Trophoblast cell (in vitro differentiated cells and primary cell): ENCODE measurements at regions not wholly inside any gene's neighbourhood (a gene's known extent, or its start where the extent isn't known, plus 50 kb on each side); places are given as distances from the start of the nearest gene placed in this dataset.

Source experiments
- DNase-seq, 2 donors: peaks; one replicate each; pipeline ENCODE4 v3.0.0-alpha.2; 2016
- H2AFZ ChIP-seq: 2 replicates; pipeline ENCODE4 v1.6.1; 2013; ENCODE audit warnings: low read length, moderate library complexity, mild to moderate bottlenecking; ENCODE audit not compliant: insufficient read depth, poor library complexity
- H2AK5ac ChIP-seq: 2 replicates; pipeline ENCODE4 v1.6.1; 2013; ENCODE audit warnings: mild to moderate bottlenecking, low read length
- H2BK120ac ChIP-seq: 2 replicates; pipeline ENCODE4 v1.6.1; 2013; ENCODE audit warnings: low read length, mild to moderate bottlenecking, moderate library complexity; ENCODE audit not compliant: insufficient read depth, poor library complexity
- H2BK12ac ChIP-seq: 2 replicates; pipeline ENCODE4 v1.6.1; 2013; ENCODE audit warnings: mild to moderate bottlenecking, low read length, moderate library complexity
- H2BK5ac ChIP-seq: 2 replicates; pipeline ENCODE4 v1.6.1; 2013; ENCODE audit warnings: low read length, low read depth, moderate library complexity, mild to moderate bottlenecking; ENCODE audit not compliant: poor library complexity
- H3K14ac ChIP-seq: 2 replicates; pipeline ENCODE4 v1.6.1; 2013; ENCODE audit warnings: mild to moderate bottlenecking, low read length
- H3K18ac ChIP-seq: 2 replicates; pipeline ENCODE4 v1.6.1; 2013; ENCODE audit warnings: mild to moderate bottlenecking, low read length
- H3K23ac ChIP-seq: 2 replicates; pipeline ENCODE4 v1.6.1; 2013; ENCODE audit warnings: low read length
- H3K27ac ChIP-seq: 2 replicates; pipeline ENCODE4 v1.5.1; 2013; ENCODE audit warnings: low read depth, mild to moderate bottlenecking, inconsistent platforms, low read length, moderate library complexity
- H3K27me3 ChIP-seq: 2 replicates; pipeline ENCODE4 v1.6.1; 2013; ENCODE audit warnings: inconsistent platforms, mild to moderate bottlenecking, low read length, moderate library complexity; ENCODE audit not compliant: insufficient read depth
- H3K36me3 ChIP-seq, 2 experiments: 1 replicate in 1 of 2; 2 replicates in 1 of 2; pipeline ENCODE4 v1.6.1; 2013; ENCODE audit warnings: low read length in 2 of 2, mild to moderate bottlenecking in 2 of 2, moderate library complexity in 1 of 2; ENCODE audit not compliant: insufficient read depth in 2 of 2, control insufficient read depth in 1 of 2
- H3K4ac ChIP-seq: 2 replicates; pipeline ENCODE4 v1.6.1; 2013; ENCODE audit warnings: low read depth, mild to moderate bottlenecking, low read length, moderate library complexity
- H3K4me1 ChIP-seq, 2 experiments: 1 replicate in 1 of 2; 2 replicates in 1 of 2; pipeline ENCODE4 v1.6.1; 2013; ENCODE audit warnings: low read length in 2 of 2, mild to moderate bottlenecking in 2 of 2, moderate library complexity in 1 of 2; ENCODE audit not compliant: insufficient read depth in 2 of 2, control insufficient read depth in 1 of 2
- H3K4me2 ChIP-seq: 2 replicates; pipeline ENCODE4 v1.6.1; 2013; ENCODE audit warnings: inconsistent platforms, mild to moderate bottlenecking, low read length, moderate library complexity
- H3K4me3 ChIP-seq: 2 replicates; pipeline ENCODE4 v1.5.1; 2013; ENCODE audit warnings: mild to moderate bottlenecking, low read depth, low read length, inconsistent platforms
- H3K79me1 ChIP-seq: one replicate; pipeline ENCODE4 v1.6.1; 2013; ENCODE audit warnings: low read length
- H3K79me2 ChIP-seq: 2 replicates; pipeline ENCODE4 v1.6.1; 2013; ENCODE audit warnings: low read length, mild to moderate bottlenecking; ENCODE audit not compliant: control insufficient read depth, insufficient read depth, poor library complexity
- H3K9ac ChIP-seq: 2 replicates; pipeline ENCODE4 v1.6.1; 2013; ENCODE audit warnings: mild to moderate bottlenecking, low read length
- H3K9me3 ChIP-seq: 2 replicates; pipeline ENCODE4 v1.6.1; 2013; ENCODE audit warnings: low read depth, mild to moderate bottlenecking, control low read depth, inconsistent platforms, low read length; ENCODE audit not compliant: insufficient read depth
- H4K12ac ChIP-seq: 2 replicates; pipeline ENCODE4 v1.6.1; 2013; ENCODE audit warnings: low read depth, mild to moderate bottlenecking, low read length, moderate library complexity
- H4K8ac ChIP-seq: 2 replicates; pipeline ENCODE4 v1.6.1; 2013; ENCODE audit warnings: low read depth, mild to moderate bottlenecking, low read length, moderate library complexity
- H4K91ac ChIP-seq: one replicate; pipeline ENCODE4 v1.6.1; 2013; ENCODE audit warnings: low read depth, mild to moderate bottlenecking, low read length, moderate library complexity
- WGBS: extraction: QIAGEN DNeasy Blood & Tissue Kit; methylation state at CpG from one replicate; pipeline ENCODE4 v1.1.7; 2013; ENCODE audit warnings: missing lambda C conversion rate; ENCODE audit not compliant: insufficient read length, insufficient coverage; ENCODE audit errors: extremely low coverage; 5-methylcytosine and 5-hydroxymethylcytosine counted together

DNA sequence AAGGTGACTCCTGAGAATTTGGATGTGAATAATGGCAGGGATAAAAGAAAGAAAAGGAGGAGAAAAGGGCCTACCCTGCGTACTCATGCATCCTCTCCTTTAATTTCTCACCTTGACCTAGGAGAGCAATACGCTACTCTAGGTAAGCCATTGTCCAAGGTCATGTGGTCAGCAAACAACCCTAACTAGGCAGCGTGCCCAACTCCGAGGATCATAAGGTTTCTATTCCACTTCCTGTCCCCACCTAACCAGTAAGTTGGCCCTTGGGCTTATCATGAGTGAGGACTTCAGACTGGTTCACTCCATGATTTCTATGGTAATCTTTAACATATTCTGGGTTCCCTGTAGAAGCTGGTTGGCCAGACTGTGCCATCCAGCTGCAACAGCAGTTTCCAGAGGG lies 315.1 kb upstream of the CCL2 start:
- no CpG with 5 or more reads among the region's 4 CpGs for WGBS
- Histone ChIP-seq H3K4me2 (no peak overlapping the region), H3K4me1 (no peaks in the 10 kb centered on the region), H2AK5ac (no peak overlapping the region), H3K14ac (no peak overlapping the region), H3K18ac (no peak overlapping the region), H3K27me3 (no peaks in the 10 kb centered on the region), H2BK120ac (no peak overlapping the region), H3K4me3 (no peak overlapping the region), H4K91ac (no peak overlapping the region), H4K8ac (no peak overlapping the region), H2BK5ac (no peak overlapping the region), H3K36me3 (no peaks in the 10 kb centered on the region), H3K9me3 (no peaks in the 10 kb centered on the region), H3K23ac (no peak overlapping the region), H2AFZ (no peak overlapping the region), H3K27ac (no peak overlapping the region), H3K9ac (no peak overlapping the region), H4K12ac (no peak overlapping the region), H3K79me2 (no peaks in the 10 kb centered on the region), H3K4ac (no peak overlapping the region), H3K79me1 (no peaks in the 10 kb centered on the region), H2BK12ac (no peak overlapping the region)
- DNase-seq = no peak

DNA sequence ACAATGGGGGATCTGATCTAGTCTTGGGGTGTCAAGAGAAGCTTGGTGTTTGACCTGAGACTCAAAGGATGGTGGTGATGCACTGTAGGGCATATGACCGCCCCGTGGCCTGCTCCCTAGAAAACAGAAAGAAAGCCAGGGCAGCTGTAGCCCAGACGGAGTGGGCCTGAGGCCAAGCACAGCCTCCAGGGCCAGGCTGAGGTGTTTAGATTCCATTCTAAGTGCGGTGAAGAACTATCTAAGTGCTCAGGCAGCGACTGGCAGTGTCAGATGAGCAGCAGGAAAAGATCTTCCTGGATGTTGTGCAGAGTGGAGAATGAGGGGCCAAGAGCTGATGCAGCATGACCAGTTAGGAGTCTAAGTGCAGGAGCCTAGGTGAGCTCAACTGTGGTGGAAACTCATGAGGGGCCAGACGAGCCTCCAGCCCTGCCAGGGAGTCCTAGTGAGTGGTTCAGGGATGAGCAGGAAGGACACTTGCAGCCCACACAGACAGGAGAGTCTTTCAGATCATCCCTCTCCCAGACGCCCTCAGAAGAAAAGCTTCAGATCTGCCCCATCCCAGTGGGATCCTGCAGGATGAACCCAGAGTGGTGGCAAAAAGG lies 314.2 kb upstream of the CCL2 start:
- DNase-seq = no peak

DNA sequence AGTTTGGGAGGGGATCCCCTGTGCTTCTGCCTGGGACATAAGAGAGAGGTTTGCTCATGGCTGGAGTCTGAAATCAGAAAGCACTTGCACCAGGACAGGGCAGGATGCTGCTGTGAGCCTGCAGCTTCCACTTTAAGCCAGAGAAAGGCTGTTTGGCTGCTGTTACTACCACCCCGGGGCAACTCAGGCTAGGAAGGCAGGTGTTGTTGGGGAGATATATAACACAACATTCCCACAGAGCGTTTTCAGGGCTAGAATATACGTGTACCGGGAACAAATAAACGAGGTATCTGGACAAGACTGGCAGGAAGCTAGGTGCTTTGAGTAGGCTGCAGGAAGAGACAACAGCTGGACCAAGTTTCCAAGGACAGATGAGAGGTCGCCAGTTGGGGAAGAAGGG lies 313.3 kb upstream of the CCL2 start:
- Histone ChIP-seq H3K18ac (no peak overlapping the region), H3K36me3 (no peaks in the 10 kb centered on the region), H3K9me3 (no peaks in the 10 kb centered on the region), H3K9ac (no peak overlapping the region), H3K79me2 (no peaks in the 10 kb centered on the region), H2BK120ac (no peak overlapping the region), H4K91ac (no peak overlapping the region), H3K4me1 (no peaks in the 10 kb centered on the region), H3K4me3 (no peak overlapping the region), H3K27ac (no peak overlapping the region), H2AFZ (no peak overlapping the region), H3K27me3 (no peaks in the 10 kb centered on the region), H4K8ac (no peak overlapping the region), H2BK12ac (no peak overlapping the region), H3K23ac (no peak overlapping the region), H3K14ac (no peak overlapping the region), H2BK5ac (no peak overlapping the region), H2AK5ac (no peak overlapping the region), H4K12ac (no peak overlapping the region), H3K4ac (no peak overlapping the region), H3K79me1 (no peaks in the 10 kb centered on the region), H3K4me2 (no peak overlapping the region)
- DNase-seq = no peak
- no CpG with 5 or more reads among the region's 6 CpGs for WGBS

More for the DNA sequence above, 314.2 kb upstream of the CCL2 start:
- H3K79me1 ChIP-seq = no peaks in the 10 kb centered on the region
- no peak overlapping the region for H3K4ac ChIP-seq
- H2BK12ac ChIP-seq = no peak overlapping the region
- H2BK5ac ChIP-seq = no peak overlapping the region
- H4K91ac ChIP-seq = no peak overlapping the region
- H3K79me2 ChIP-seq = no peaks in the 10 kb centered on the region
- H3K14ac ChIP-seq = no peak overlapping the region
- H3K4me3 ChIP-seq = no peak overlapping the region
- H3K23ac ChIP-seq = no peak overlapping the region
- no peaks in the 10 kb centered on the region for H3K4me1 ChIP-seq
- no peaks in the 10 kb centered on the region for H3K9me3 ChIP-seq
- WGBS = no CpG with 5 or more reads among the region's 7 CpGs
- H3K18ac ChIP-seq = no peak overlapping the region
- H4K8ac ChIP-seq = no peak overlapping the region
- H2BK120ac ChIP-seq = no peak overlapping the region
- H3K36me3 ChIP-seq = no peaks in the 10 kb centered on the region
- H3K27ac ChIP-seq = no peak overlapping the region
- no peak overlapping the region for H2AK5ac ChIP-seq
- no peak overlapping the region for H3K4me2 ChIP-seq
- H3K27me3 ChIP-seq = no peaks in the 10 kb centered on the region
- no peak overlapping the region for H4K12ac ChIP-seq
- H2AFZ ChIP-seq = no peak overlapping the region
- H3K9ac ChIP-seq = no peak overlapping the region

DNA sequence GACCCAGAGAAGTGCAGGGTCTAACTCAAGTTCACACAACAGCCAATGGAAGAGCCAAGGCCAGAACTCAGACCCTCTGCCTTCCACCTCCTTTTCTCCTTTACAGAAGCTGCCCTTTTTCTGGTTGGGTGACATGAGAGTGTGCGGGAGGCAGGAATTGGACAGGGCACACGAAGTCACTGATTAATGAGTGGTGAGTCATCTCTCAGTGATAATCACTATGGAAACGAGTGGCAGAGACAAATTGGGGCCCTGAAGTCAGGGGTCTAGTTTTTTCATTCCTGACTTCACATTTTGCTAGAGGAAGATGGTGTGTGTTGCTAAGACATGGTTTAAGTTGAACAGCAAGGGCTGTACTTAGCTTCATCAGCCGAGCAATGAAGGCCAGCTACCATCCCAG lies 312.7 kb upstream of the CCL2 start:
- Histone ChIP-seq H3K23ac (no peak overlapping the region), H3K36me3 (no peaks in the 10 kb centered on the region), H2BK120ac (no peak overlapping the region), H3K79me2 (no peaks in the 10 kb centered on the region), H3K9me3 (no peaks in the 10 kb centered on the region), H4K91ac (no peak overlapping the region), H2BK5ac (no peak overlapping the region), H3K14ac (no peak overlapping the region), H4K8ac (no peak overlapping the region), H2BK12ac (no peak overlapping the region), H3K27me3 (no peaks in the 10 kb centered on the region), H3K4me1 (no peaks in the 10 kb centered on the region), H4K12ac (no peak overlapping the region), H3K4me2 (no peak overlapping the region), H3K4ac (no peak overlapping the region), H3K9ac (no peak overlapping the region), H3K27ac (no peak overlapping the region), H3K4me3 (no peak overlapping the region), H2AFZ (no peak overlapping the region), H3K18ac (no peak overlapping the region), H3K79me1 (no peaks in the 10 kb centered on the region), H2AK5ac (no peak overlapping the region)
- WGBS = no CpG with 5 or more reads among the region's 4 CpGs
- no peak for DNase-seq
